Naive B cell (primary cell): ENCODE measurements at regions not wholly inside any gene's neighbourhood (a gene's known extent, or its start where the extent isn't known, plus 50 kb on each side); places are given as distances from the start of the nearest gene placed in this dataset.

ENCODE experiments used
- ATAC-seq, 2 donors: fragments of 150-1000 bp; cut with Tn5 transposase; 2 replicates each; pipeline ENCODE4 v1.10.0; 2021; ENCODE audit warnings: low read depth in 2 of 2, mild to moderate bottlenecking in 2 of 2, moderate library complexity in 2 of 2
- DNase-seq: peaks from one replicate; pipeline ENCODE4 v3.0.0; 2022
- H3K27ac Mint-ChIP-seq, 6 donors: one replicate each; pipeline ENCODE4 v1.8.0; 2020 to 2022; ENCODE audit warnings: mild to moderate bottlenecking in 6 of 6, mixed read lengths in 6 of 6, moderate library complexity in 5 of 6, inconsistent platforms in 2 of 6
- H3K27me3 Mint-ChIP-seq, 3 donors: one replicate each; pipeline ENCODE4 v1.8.0; 2021 to 2022; ENCODE audit warnings: mixed read lengths in 3 of 3, mild to moderate bottlenecking in 1 of 3
- H3K36me3 Mint-ChIP-seq, 2 donors: one replicate each; pipeline ENCODE4 v1.8.0; 2020 to 2022; ENCODE audit warnings: mixed read lengths in 2 of 2, inconsistent platforms in 1 of 2, mild to moderate bottlenecking in 1 of 2
- H3K4me1 Mint-ChIP-seq, 3 donors: one replicate each; pipeline ENCODE4 v1.8.0; 2020 to 2022; ENCODE audit warnings: mixed read lengths in 3 of 3, inconsistent platforms in 1 of 3, mild to moderate bottlenecking in 1 of 3, moderate library complexity in 1 of 3
- H3K4me3 Mint-ChIP-seq, 8 donors: one replicate each; pipeline ENCODE4 v1.8.0; 2020 to 2022; ENCODE audit warnings: mild to moderate bottlenecking in 8 of 8, mixed read lengths in 8 of 8, moderate library complexity in 8 of 8, inconsistent platforms in 2 of 8
- H3K9me3 Mint-ChIP-seq, 7 donors: one replicate each; pipeline ENCODE4 v1.8.0; 2020 to 2022; ENCODE audit warnings: mixed read lengths in 7 of 7, mild to moderate bottlenecking in 5 of 7, inconsistent platforms in 2 of 7, moderate library complexity in 1 of 7

GRCh38 chr6:96468681-96469224 is 52.9 kb upstream of the UFL1 start:
- Mint-ChIP-seq H3K9me3 (peaks cover 0 to 12% (median 7%) of the 10 kb centered on the region in 7 donors), H3K4me3 (no peak overlapping the region), H3K27me3 (peaks cover 0 to 11% (median 4%) of the 10 kb centered on the region in 3 donors), H3K36me3 (no peaks in the 10 kb centered on the region), H3K4me1 (no peaks in the 10 kb centered on the region), H3K27ac (no peak overlapping the region)
- no peak for ATAC-seq
- no peak for DNase-seq

- H3K9me3 Mint-ChIP-seq, result peaks cover 0 to 17% (median 9%) of the 10 kb centered on the region in 7 donors
- ATAC-seq (no peak), DNase-seq (no peak)
- no peaks in the 10 kb centered on the region for H3K36me3 Mint-ChIP-seq
- peaks cover 0 to 11% (median 4%) of the 10 kb centered on the region in 3 donors for H3K27me3 Mint-ChIP-seq
- no peaks in the 10 kb centered on the region for H3K4me1 Mint-ChIP-seq
- no peak overlapping the region for H3K27ac Mint-ChIP-seq
- H3K4me3 Mint-ChIP-seq, result no peak overlapping the region
Measured at GRCh38 chr6:96469312-96469711, 52.3 kb upstream of the UFL1 start.

GRCh38 chr6:96470296-96470695 is 51.3 kb upstream of the UFL1 start:
- H3K27me3 Mint-ChIP-seq, result peaks cover 0 to 7% (median 4%) of the 10 kb centered on the region in 3 donors
- H3K4me1 Mint-ChIP-seq, result no peaks in the 10 kb centered on the region
- DNase-seq (no peak), ATAC-seq (no peak)
- H3K27ac Mint-ChIP-seq, result no peak overlapping the region
- H3K36me3 Mint-ChIP-seq, result no peaks in the 10 kb centered on the region
- no peak overlapping the region for H3K4me3 Mint-ChIP-seq
- H3K9me3 Mint-ChIP-seq, result peaks cover 0 to 25% (median 16%) of the 10 kb centered on the region in 7 donors
